Gastroesophageal sphincter (tissue), 3 donors: ENCODE measurements at regions not wholly inside any gene's neighbourhood (a gene's known extent, or its start where the extent isn't known, plus 50 kb on each side); places are given as distances from the start of the nearest gene placed in this dataset.

Experiments
- CTCF ChIP-seq, 4 experiments: fragments of 200-600 bp in 2 of 4; fragments of 450-650 bp in 2 of 4; sonication (generic) in 1 of 4; IDR thresholded peaks; one replicate each; pipeline ENCODE4 v1.5.1; 2017 to 2019; ENCODE audit warnings: antibody characterized with exemption in 4 of 4, mild to moderate bottlenecking in 2 of 4, moderate library complexity in 2 of 4
- POLR2AphosphoS5 ChIP-seq: sonication (generic); formaldehyde crosslinking; IDR thresholded peaks from one replicate; pipeline ENCODE4 v1.6.1; 2017; ENCODE audit warnings: antibody characterized with exemption

GRCh38 chr13:50686551-50686950 is 156.9 kb downstream of the DLEU7 start:
- TF ChIP-seq POLR2AphosphoS5, result no peak
- TF ChIP-seq CTCF (IDR thresholded peaks at IDR 0.05), result no peak
